GM19328 (cell line): ENCODE measurements at regions not wholly inside any gene's neighbourhood (a gene's known extent, or its start where the extent isn't known, plus 50 kb on each side); places are given as distances from the start of the nearest gene placed in this dataset.
"Not testable (repeated sequence)": the region's sequence is repeated elsewhere in the genome, so short reads cannot be mapped to it uniquely, and the experiment has no call there.

ENCODE experiments used
- ATAC-seq: cut with Tn5 transposase; IDR thresholded peaks from one replicate; pipeline ENCODE4 v1.9.1; 2021; ENCODE audit warnings: mild to moderate bottlenecking, moderate library complexity; ENCODE audit not compliant: unreplicated experiment

GRCh38 chr10:61195211-61195610 is 251.2 kb upstream of the RHOBTB1 start:
- no peak for ATAC-seq

GRCh38 chr10:61192589-61192988 is 248.6 kb upstream of the RHOBTB1 start:
- ATAC-seq: not testable (repeated sequence)

- no peak for ATAC-seq
These were observed 248.1 kb upstream of the RHOBTB1 start for GRCh38 chr10:61192042-61192441.

- ATAC-seq: no peak
These were observed 245.9 kb upstream of the RHOBTB1 start for GRCh38 chr10:61189912-61190311.

GRCh38 chr10:61188691-61189090 is 244.7 kb upstream of the RHOBTB1 start:
- no peak for ATAC-seq

GRCh38 chr10:61188101-61188500 is 244.1 kb upstream of the RHOBTB1 start:
- ATAC-seq: no peak

GRCh38 chr10:61187601-61188000 is 243.6 kb upstream of the RHOBTB1 start:
- no peak for ATAC-seq

GRCh38 chr10:61186408-61186807 is 242.4 kb upstream of the RHOBTB1 start:
- no peak for ATAC-seq

- no peak for ATAC-seq
These were observed 240.4 kb upstream of the RHOBTB1 start for GRCh38 chr10:61184429-61184828.

GRCh38 chr10:61183967-61184366 is 240.0 kb upstream of the RHOBTB1 start:
- no peak for ATAC-seq

- ATAC-seq: no peak
These were observed 237.8 kb upstream of the RHOBTB1 start for GRCh38 chr10:61181832-61182231.

GRCh38 chr10:61179771-61180170 is 235.8 kb upstream of the RHOBTB1 start:
- ATAC-seq: no peak

- no peak for ATAC-seq
These were observed 232.4 kb upstream of the RHOBTB1 start for GRCh38 chr10:61176424-61176823.

GRCh38 chr10:61175316-61175715 is 231.3 kb upstream of the RHOBTB1 start:
- no peak for ATAC-seq

- no peak for ATAC-seq
These were observed 229.5 kb upstream of the RHOBTB1 start for GRCh38 chr10:61173450-61173849.

GRCh38 chr10:61172182-61172926 is 228.4 kb upstream of the RHOBTB1 start:
- no peak for ATAC-seq

- no peak for ATAC-seq
These were observed 226.6 kb upstream of the RHOBTB1 start for GRCh38 chr10:61170594-61170993.

- ATAC-seq: no peak
These were observed 225.3 kb upstream of the RHOBTB1 start for GRCh38 chr10:61169294-61169693.

GRCh38 chr10:61166489-61166888 is 222.5 kb upstream of the RHOBTB1 start:
- no peak for ATAC-seq

GRCh38 chr10:61166065-61166464 is 222.1 kb upstream of the RHOBTB1 start:
- ATAC-seq: no peak

GRCh38 chr10:61164458-61165160 is 220.6 kb upstream of the RHOBTB1 start:
- no peak for ATAC-seq

GRCh38 chr10:61163403-61163802 is 219.4 kb upstream of the RHOBTB1 start:
- ATAC-seq: no peak
